ENCODE measurements at regions not wholly inside any gene's neighbourhood (a gene's known extent, or its start where the extent isn't known, plus 50 kb on each side); places are given as distances from the start of the nearest gene placed in this dataset.

GRCh38 chr5:167071981-167072610 lies 1219.3 kb upstream of the WWC1 start:
- DNase-seq: no peak
- H3K36me3 ChIP-seq: no peaks in the 10 kb centered on the region
- intact Hi-C loops (cut with DNase I): no loop called here
- no peaks in the 10 kb centered on the region for H3K9me3 ChIP-seq
- no peak overlapping the region for H3K4me3 ChIP-seq (replicated peaks in 1 of 3)
- WGBS, 2 donors: 75 to 80% methylated on average over 5 of the region's 5 CpGs
- no peaks in the 10 kb centered on the region for H3K27me3 ChIP-seq
- TF ChIP-seq, protein P1, sequence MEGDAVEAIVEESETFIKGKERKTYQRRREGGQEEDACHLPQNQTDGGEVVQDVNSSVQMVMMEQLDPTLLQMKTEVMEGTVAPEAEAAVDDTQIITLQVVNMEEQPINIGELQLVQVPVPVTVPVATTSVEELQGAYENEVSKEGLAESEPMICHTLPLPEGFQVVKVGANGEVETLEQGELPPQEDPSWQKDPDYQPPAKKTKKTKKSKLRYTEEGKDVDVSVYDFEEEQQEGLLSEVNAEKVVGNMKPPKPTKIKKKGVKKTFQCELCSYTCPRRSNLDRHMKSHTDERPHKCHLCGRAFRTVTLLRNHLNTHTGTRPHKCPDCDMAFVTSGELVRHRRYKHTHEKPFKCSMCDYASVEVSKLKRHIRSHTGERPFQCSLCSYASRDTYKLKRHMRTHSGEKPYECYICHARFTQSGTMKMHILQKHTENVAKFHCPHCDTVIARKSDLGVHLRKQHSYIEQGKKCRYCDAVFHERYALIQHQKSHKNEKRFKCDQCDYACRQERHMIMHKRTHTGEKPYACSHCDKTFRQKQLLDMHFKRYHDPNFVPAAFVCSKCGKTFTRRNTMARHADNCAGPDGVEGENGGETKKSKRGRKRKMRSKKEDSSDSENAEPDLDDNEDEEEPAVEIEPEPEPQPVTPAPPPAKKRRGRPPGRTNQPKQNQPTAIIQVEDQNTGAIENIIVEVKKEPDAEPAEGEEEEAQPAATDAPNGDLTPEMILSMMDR (IDR thresholded peaks at IDR 0.05): no peak
- TF ChIP-seq POLR2A (IDR thresholded peaks at IDR 0.05): no peak
- H3K27ac ChIP-seq: no peak overlapping the region
- H3K4me1 ChIP-seq: no peaks in the 10 kb centered on the region

- H3K36me3 ChIP-seq: no peaks in the 10 kb centered on the region
- no peaks in the 10 kb centered on the region for H3K27me3 ChIP-seq
- WGBS, 2 donors: 16 to 22% methylated on average over 4 of the region's 4 CpGs
- no peak for TF ChIP-seq POLR2A (IDR thresholded peaks at IDR 0.05)
- intact Hi-C loops (cut with DNase I): no loop called here
- no peaks in the 10 kb centered on the region for H3K4me1 ChIP-seq
- no peak overlapping the region for H3K27ac ChIP-seq
- H3K9me3 ChIP-seq: no peaks in the 10 kb centered on the region
- H3K4me3 ChIP-seq (replicated peaks in 1 of 3): no peak overlapping the region
- no peak for DNase-seq
Measured at GRCh38 chr5:167081561-167081960, 1209.9 kb upstream of the WWC1 start.

DNA sequence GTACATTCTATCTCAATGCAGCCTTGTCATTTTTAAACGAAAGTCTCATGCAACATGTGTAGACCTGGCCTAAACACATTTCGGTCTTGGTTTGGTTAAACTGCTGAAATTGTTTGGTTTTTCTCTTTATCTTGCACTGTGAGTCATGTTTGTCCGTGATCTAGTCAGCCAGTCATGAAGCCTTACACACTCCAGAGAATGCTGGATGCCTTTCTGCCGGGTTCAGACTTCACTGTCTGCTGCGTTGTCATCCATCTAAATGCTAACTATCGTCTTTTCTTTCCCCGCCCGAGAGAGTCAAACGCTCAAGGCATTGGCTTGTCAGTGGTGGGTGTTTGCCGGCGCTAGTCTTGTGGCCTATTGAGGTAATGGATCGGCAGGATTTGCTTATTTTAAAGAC lies 1194.6 kb upstream of the WWC1 start:
- 71 to 79% methylated on average over 12 of the region's 12 CpGs for WGBS, 2 donors

GRCh38 chr5:167104351-167104750 lies 1187.1 kb upstream of the WWC1 start:
- no peak for DNase-seq
- TF ChIP-seq, protein P1 (IDR thresholded peaks at IDR 0.05): no peak
- TF ChIP-seq POLR2A (IDR thresholded peaks at IDR 0.05): no peak
- WGBS, 2 donors: 89% methylated on average over 4 of the region's 4 CpGs
- Histone ChIP-seq H3K27ac (no peak overlapping the region), H3K9me3 (no peaks in the 10 kb centered on the region), H3K36me3 (no peaks in the 10 kb centered on the region), H3K4me1 (no peaks in the 10 kb centered on the region), H3K4me3 (replicated peaks in 1 of 3) (no peak overlapping the region), H3K27me3 (no peaks in the 10 kb centered on the region)
- intact Hi-C loops (cut with DNase I): no loop called here

More for the DNA sequence above, 1194.6 kb upstream of the WWC1 start:
- intact Hi-C loops (cut with DNase I): no loop called here
- no peak overlapping the region for H3K27ac ChIP-seq
- no peaks in the 10 kb centered on the region for H3K9me3 ChIP-seq
- no peaks in the 10 kb centered on the region for H3K36me3 ChIP-seq
- TF ChIP-seq POLR2A (IDR thresholded peaks at IDR 0.05): no peak
- TF ChIP-seq, protein P1 (IDR thresholded peaks at IDR 0.05): no peak
- no peaks in the 10 kb centered on the region for H3K4me1 ChIP-seq
- no peak for DNase-seq
- H3K27me3 ChIP-seq: no peaks in the 10 kb centered on the region
- H3K4me3 ChIP-seq (replicated peaks in 1 of 3): no peak overlapping the region

- intact Hi-C loops (cut with DNase I): no loop called here
- Histone ChIP-seq H3K27ac (no peak overlapping the region), H3K4me1 (no peaks in the 10 kb centered on the region), H3K9me3 (no peaks in the 10 kb centered on the region), H3K27me3 (no peaks in the 10 kb centered on the region), H3K4me3 (replicated peaks in 1 of 3) (no peak overlapping the region), H3K36me3 (no peaks in the 10 kb centered on the region)
- DNase-seq: no peak
- 74 to 81% methylated on average over 2 of the region's 2 CpGs for WGBS, 2 donors
- TF ChIP-seq POLR2A (IDR thresholded peaks at IDR 0.05): no peak
- TF ChIP-seq, protein P1 (IDR thresholded peaks at IDR 0.05): no peak
Measured at GRCh38 chr5:167105941-167106340, 1185.5 kb upstream of the WWC1 start.

Measured in thyroid gland (tissue), 4 donors.